NCI-H526 (cell line): ENCODE measurements at regions not wholly inside any gene's neighbourhood (a gene's known extent, or its start where the extent isn't known, plus 50 kb on each side); places are given as distances from the start of the nearest gene placed in this dataset.

Experiments used
- DNase-seq, 2 experiments: peaks; one replicate each; lab custom pipeline; 2025; lab: John Stamatoyannopoulos, UW

DNA sequence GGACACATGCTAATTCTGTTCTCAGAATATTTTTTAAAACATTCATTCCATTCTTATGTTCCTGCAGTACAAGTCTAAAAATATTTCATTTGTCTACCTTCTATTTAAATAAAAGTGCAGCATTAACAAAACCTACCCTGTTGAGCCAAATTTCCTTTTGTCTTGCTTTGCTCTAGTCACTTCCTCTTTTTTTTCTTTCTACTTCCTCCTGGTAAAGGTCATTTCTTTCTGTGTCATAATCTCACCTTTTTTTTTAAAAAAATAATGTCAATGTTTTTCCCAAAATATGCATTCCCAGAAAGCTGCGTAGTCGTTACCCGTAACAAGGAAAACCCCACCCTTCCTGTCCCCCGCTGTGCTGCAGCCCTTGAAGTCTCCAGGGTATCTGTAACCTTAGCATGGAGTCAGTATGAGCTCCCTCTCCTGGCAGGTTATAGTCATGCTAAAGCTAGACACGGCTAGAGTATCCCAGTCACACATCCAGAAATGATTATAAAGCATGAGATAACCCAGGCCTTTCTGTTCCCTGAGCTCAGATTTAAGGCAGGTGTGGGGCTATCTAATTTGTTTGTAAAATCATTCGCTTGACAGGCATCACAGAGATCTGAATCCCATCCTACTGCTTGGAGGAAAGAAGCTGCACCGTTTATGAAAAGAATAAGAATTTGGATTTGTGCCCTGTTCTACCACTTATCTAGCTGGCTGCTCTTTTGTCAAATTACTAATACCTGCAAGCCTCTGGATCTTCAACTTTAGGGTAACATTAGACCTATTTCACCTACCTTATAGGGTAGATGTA, 51.1 kb upstream of the EED start:
- DNase-seq, result peak; percentile 92 to 96

DNA sequence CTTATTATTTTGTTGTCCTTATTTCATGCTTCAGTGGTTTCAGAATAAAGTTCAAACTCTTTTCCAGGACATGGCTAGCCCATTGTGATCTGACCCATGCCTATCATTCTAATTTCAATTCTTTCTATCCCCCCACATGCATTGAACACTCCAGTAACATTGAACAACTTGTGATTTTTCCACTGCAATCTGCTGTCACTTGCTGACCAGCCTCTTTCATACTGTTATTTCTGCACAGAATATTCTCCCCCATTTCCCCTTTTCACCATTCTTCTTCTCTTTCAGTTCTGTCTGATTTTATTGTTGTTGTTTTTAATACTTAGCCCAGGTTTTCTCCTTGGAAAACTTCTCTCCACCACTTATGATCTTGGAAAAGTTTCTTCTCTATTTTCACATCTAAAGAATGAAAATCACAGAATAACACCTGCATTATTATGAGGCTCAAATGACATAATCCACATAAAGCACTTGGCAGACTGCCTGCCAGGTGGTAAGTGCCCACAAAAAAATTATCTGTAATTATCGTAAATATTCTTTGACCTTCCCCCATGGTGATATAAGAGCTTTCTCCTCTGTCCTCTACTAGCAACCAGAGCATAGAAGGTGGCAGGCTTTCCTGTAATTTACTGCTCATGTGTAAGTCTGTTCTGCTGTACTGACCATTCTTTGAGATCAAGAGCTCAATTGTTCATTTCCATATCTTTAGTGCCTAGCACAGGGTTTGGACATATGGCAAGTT, 51.9 kb upstream of the EED start:
- no peak for DNase-seq

DNA sequence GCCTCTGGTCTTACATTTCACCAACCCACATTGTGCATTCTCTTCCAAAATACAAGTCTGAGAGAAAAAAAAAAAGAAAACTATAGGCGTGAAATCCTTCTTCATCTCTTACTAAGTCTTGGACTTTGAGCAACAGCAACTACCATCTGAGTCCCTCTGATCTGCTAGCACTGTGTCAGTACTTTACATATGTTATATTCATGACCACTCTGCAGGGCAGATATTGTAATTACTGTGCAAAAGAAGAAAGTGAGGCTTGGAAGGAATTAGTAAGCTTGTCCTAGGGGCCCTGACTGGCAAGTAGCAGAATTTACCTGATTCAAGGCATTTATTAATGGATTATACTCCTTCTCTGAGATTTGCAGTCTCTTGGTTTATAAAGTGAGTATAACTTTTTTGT, 52.7 kb upstream of the EED start:
- DNase-seq, result no peak

DNA sequence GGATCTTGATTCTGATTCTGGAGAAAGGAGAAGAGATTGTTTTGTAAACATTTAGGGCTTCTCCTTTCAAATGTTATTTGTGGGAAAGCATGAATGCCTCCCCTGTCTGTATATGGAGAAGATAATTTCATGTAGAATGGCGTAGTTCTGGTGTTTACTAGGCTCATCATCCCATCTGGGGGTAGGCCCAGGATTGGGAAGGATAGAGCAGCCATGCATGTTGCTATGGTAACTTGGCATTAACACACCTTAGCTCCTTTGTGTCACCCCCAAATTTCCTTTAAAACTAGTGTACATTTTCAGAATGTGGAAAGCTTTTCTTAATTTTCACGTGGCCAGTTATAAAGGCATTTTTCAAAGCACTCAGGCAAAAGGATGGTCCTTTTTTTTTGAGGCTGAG, 57.5 kb upstream of the EED start:
- no peak for DNase-seq

DNA sequence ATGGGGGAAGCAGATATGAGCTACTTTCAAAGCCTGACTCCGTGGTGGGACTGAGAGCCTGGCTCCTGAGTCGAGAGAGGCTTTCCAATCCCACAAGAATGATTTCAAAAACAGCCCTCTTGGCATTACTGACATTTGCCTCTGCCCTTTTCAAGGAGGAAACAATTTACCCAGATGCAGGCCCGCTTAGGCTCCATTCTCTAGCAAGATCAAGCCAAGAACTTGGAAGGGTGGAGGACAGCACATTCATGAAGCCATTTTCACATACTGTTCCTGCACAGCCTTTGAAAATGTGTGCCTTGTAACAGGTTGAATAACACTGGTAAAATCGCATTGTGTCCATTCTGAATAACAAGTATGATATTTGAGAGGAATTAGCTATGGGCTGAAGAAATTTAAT, 58.2 kb upstream of the EED start:
- no peak for DNase-seq

DNA sequence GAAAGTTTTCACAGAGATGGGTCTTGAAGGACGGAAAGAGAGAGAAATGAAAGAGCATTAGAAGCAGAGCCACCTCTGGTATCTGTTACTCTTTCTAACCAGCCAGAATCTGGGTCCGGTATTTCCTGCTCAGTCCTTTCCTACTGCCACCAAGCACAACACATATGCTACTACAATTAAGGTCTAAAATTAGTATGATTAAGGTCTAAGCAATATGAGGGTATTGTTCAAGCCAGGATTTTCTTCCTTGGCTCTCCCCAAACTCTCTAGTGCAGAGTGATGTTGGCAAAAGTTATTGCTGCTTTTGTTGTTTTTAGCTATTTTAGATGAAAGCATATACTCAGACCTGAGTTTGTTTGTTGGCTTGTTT, 59.2 kb upstream of the EED start:
- no peak for DNase-seq

DNA sequence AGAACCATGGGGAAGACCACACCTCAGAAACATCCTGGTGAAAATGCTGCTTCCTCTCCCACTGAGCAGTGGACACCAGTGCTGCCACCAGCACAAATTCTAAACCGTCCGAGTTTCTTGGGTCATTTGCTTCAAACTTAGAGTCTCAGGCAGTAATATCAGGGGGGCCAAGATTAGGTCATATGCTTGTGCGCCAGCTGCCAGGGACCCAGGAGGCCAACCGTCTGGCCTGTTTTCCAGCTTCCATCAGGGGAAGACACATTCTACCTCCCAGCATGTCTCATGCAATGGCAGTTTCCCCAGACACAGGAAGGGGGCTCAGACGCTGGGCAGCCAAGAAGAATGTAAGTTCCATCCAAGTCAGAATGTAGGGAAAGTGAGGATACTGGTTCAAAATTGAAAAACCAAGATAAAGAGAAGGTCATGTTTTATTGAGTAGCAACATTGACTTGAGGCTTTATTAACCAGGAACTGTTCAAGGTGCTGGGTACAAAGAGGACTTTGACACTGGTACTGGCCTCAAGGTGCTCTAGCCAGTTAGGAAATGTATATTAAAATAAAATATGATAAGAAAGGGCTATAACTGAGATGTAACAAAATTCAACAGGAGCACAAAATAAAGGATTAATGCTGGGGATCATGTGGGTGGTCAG, 59.7 kb upstream of the EED start:
- DNase-seq, result no peak

DNA sequence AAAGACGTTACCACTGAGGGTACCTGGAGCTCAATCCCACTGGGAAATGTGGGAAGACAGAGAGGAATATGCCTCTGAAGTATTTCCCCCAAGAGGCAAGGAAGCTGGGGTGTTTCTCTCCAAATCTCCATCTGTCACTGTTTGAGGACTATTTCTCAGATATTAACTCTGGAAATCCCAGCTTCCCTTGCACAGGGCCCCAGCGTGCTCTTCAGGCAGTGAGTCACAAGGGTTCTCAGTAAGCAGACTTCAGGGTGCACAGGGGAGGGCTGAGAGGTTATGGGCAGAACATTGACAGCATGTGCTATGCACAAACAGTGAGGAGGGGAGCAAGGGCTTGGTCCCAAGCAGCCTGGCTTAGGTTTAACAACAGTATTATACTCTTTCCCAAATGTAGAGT, 60.9 kb upstream of the EED start:
- DNase-seq, result no peak

DNA sequence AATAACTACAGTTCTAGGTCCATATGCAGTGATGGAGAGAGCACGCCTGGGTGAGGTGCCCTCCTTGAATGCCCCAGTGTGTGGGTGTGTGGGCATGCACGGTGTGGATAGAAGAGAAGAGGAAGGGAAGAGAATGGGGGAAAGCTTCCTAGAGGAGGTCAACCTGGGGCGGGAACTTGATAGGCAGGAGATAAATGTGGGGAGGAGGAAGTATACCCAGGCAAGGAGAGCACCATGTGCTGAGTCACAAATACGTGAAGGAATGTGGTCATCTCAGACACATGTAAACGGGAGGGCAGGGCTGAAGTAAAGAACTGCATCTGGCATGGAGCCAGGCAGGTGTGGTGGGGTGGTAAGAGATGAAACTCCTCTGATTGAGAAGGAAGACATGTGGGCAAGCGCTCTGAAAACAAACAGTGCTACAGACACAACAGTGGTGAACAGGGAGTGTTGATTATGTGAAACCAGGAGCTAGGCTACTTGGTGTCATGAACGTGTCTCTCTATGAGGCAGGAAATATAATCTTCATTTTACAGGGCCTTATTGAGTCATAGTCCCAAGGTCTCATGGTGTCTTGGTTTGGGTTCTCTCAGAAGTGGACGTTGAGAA, 61.5 kb upstream of the EED start:
- no peak for DNase-seq

DNA sequence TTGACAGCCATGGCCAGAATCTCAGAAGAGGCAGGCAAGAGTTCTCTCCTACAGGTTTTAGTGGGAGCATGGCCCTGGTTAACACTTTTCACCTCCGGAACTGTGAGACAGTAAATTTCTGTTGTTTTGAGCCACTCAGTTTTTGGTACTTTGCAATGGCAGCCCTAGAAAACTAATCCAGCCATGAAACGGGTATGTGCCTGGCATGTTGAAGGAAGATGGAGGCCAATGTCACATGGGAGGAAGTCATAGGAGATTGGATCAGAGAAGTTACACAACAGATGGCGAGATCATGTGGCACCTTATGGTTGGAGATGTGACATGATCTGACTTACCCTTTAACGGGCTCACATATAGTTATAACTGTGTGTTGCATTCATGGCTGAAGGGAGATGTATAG, 63.2 kb upstream of the EED start:
- DNase-seq, result no peak

DNA sequence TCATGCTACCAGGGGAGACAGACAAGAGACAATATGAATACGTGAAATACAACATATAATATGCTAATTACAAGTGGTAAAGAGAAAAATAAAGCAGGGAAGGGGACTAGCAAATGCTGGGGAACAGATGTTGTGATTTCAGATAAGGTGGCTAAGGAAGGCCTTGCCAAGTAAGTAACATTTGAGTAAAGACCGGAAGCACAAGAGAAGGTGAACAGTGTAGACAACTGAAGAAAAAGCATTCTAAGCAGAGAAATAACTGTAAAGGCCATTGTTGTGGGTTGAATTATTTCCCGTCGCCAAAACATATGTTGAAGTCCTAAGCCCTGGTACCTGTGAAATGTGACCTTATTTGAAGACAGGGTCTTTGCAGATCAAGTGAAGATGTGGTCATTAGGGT, 63.7 kb upstream of the EED start:
- DNase-seq, result no peak

DNA sequence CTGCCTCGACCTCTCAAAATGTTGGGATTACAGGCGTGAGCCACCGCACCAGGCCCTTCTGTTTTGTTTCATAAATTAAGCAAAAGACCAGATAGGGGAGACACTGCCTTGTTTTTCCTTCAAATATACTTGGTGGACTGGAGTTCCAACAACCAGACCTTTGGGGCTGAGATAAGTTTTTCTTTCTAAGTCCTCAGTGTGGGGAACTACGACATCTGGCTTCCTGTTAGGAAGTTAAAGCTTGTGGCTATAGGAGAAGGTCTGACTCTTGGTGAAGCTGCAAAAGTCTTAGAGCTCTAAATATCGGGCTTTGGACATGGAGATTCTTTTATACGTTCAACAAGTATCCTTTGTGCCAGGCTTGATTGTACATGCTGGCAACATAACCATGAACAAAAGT, 64.1 kb upstream of the EED start:
- DNase-seq, result no peak

DNA sequence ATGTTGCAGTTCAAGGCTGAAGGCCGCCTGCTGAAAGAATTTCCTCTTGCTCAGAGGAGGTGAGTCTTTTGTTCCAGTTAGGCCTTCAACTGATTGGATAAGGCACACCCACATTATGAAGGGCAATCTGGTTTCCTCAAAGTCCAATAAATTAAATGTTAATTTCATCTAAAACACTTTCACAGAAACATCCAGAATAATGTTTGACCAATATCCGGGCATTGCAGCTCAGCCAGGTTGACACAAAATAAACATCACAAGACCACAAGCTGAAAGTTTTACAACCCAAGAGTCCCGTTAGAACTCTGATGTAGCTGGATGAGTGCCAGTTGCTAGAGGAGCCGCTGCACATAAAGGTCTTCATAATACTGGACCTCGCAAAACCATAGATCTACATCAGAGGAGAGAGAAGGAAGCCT, 64.9 kb upstream of the EED start:
- DNase-seq, result no peak

DNA sequence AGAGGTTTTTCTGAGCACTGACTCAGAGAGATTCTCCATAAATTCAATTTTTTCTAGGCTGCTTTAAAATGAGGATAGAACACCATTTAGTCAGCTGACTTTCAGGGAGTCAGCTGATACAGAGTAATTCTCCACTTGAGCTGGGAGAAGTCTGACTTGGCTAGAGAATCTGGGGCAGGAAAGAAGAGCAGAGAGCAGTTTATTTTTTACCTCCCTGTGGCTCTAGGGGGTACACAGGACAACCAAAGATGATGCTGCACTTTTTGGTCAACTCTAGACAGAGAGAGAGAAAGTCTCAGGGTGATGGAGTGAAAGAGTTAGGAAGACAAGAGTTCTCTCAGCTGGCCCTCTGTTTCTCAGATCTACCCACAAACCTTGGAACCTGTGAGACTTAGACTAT, 67.3 kb upstream of the EED start:
- no peak for DNase-seq

DNA sequence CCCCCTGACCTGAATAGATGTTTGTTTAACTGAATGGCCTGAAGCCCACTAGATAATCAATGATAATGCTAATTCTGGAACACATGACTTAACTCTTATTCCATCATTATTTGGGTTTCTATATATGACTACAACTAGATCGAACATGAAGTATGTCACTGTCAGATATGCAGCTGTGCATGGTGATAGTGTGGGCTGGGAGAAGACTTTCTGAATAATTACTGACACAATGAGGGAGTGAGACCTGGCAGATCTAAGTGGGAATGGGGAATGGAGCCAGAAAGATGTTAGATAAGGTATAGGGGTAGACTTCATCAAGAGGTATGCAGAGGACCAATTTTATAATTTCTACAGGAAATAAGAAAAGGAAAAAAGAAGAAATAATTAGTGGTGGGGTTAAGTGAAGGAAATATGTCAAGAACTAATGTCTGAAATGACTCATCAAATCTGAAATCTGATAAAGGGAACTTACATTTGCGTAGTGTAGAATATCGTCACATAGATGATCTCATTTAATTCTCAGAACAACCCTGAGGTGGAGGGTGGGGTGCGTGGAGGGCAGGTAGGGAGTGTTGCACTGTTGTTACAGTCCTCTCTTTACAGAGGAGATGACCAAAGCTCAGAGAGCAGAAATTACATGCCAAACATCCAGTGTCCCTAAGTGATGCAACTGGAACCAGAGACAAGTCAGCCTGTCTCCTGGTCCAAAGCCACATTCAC, 68.2 kb upstream of the EED start:
- DNase-seq, result no peak

DNA sequence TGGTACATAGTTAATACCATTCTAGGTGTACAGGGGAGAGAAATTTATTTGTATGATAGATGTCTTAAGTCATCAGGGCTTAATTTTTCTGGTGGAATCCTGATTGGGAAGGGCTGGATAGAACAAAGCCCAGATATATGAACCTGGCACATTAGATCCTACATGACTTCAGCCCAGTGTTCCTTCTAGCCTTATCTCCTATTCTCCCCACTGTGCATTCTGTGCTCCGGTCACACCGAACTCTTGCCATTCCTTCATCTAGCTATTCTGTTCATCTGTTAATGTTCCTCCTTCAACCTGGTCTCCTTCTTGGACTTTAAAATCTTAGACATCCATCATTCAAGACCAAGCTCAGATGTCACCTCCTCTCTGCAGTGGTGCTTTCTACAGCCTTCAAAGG, 68.9 kb upstream of the EED start:
- DNase-seq, result no peak

DNA sequence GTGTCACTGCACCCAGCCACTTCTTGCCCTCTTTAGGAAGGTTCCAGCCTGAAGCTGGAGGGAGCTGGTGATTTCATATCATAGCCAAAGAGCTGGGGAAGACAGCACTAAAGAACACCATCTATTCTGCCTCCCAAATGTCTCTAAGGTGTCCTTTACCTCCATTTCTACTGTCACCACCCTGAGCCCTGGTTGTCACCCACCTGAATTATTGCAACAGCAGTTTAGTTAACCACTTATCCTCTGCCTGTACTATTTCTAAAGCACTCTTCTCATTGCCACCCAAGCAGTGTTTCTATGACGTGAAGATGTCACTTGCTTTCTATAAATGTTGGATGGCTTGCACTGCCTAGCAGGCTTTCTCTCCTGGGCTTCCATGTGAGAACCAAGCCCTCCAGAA, 69.4 kb upstream of the EED start:
- no peak for DNase-seq

DNA sequence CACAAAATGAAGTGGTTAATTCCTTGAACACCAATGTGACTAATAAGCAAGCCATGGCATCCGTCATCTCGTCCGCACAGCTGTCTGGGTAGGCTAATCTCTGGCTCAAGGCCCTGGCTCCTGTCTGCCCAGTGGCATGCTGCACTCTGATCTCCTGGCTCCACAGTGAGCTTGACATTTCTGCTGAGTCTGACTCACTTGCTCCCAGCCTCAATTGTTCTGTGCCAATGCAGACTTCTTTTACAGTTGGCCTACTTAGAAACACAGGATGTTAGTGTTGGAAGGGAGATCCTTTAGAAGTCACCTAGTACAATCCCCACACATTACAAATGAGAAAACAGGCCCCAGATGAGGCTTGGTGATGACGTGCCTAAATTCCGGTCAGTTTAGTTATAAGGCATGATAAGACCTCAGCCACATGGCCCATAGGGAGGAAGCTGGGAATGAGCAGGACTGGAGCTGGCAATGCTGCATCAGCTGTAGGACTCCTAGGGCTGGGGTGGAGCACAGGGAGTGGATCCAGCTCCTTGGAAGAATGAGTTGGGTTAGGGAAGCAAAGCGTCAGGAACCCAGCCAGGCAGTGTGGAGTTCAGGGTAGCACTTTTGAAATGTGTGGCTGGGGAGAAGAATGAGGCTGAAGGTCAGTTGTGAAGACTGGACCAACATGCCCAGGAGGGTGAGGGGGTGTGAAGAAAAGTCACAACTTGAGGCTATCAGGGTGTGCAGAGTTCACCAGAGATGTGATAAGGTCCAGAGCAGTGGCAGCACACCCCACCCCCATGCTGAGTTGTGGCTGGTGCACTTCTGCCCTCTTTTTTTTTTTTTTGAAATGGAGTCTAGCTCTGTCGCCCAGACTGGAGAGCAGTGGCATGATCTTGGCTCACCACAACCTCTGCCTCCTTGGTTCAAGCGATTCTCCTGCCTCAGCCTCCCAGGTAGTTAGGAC, 70.2 kb upstream of the EED start:
- DNase-seq, result no peak

DNA sequence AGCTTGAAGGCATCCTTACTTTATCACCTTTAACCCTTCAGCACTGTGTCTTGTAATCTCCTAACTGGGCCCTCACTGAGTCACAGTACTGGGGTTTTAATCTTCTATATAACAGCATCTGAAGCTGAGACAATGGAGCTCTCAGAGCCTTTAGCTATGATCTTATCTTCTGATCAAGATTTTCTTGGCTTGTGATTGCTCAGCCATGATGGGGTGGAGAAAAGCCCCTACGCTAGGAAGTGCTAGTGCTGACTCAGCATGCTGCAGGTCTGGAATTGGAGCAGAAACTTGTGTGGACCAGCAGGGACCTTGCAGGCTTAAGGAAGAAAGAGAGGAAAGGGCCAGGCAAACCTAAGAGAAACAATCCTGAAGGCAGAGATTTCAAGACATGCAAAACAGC, 71.7 kb upstream of the EED start:
- no peak for DNase-seq

DNA sequence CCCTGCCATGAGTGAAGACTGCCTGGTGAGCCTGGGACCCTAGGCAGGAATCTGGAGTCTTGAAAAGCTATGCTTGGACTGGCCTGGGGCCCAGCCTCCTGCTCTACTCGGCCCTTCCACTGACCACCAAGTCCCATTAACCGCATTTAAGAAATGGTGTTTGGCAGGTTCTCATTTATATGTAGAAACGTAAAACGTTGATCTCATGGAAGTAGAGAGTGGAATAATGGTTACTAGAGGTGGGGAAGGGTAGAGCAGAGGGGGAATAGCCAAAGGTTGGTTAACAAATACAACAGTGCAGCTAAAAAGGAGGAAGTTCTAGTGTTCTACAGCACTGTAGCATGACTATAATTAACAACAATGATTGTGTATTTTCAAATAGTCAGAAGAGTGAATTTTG, 72.9 kb upstream of the EED start:
- no peak for DNase-seq

DNA sequence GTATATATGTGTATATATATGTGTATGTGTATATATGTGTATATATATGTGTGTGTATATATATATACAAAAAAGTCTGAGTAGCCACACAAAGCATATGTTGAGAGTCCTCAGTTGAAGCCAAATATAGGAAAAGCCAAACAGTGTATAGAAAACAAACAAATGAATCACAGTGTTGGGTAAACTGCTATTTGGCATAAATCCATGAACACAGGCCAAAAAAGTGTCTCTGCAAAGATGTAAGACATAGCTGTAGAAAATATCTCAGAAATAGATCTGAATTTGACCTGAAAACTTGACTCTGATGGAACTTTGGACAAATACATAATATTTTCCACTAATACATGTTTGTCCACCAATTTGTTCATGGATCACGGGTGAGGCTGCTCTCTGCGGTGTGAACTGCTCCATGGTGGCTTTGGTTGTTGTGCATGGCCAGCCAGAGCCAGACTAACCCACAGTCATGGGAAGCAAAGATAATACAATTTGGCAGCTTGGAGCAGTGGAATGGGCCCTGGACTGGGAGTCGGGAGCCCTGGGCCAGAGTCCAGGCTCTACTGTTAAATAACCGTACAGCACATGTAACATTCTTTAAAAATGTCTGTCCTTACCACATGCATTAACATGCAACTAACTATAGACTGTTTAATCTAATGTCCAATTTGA, 76.9 kb upstream of the EED start:
- DNase-seq, result no peak
